GM19035 (cell line): ENCODE measurements at regions not wholly inside any gene's neighbourhood (a gene's known extent, or its start where the extent isn't known, plus 50 kb on each side); places are given as distances from the start of the nearest gene placed in this dataset.

Experiments
- ATAC-seq: cut with Tn5 transposase; IDR thresholded peaks from one replicate; pipeline ENCODE4 v1.9.1; 2021; ENCODE audit not compliant: unreplicated experiment

DNA sequence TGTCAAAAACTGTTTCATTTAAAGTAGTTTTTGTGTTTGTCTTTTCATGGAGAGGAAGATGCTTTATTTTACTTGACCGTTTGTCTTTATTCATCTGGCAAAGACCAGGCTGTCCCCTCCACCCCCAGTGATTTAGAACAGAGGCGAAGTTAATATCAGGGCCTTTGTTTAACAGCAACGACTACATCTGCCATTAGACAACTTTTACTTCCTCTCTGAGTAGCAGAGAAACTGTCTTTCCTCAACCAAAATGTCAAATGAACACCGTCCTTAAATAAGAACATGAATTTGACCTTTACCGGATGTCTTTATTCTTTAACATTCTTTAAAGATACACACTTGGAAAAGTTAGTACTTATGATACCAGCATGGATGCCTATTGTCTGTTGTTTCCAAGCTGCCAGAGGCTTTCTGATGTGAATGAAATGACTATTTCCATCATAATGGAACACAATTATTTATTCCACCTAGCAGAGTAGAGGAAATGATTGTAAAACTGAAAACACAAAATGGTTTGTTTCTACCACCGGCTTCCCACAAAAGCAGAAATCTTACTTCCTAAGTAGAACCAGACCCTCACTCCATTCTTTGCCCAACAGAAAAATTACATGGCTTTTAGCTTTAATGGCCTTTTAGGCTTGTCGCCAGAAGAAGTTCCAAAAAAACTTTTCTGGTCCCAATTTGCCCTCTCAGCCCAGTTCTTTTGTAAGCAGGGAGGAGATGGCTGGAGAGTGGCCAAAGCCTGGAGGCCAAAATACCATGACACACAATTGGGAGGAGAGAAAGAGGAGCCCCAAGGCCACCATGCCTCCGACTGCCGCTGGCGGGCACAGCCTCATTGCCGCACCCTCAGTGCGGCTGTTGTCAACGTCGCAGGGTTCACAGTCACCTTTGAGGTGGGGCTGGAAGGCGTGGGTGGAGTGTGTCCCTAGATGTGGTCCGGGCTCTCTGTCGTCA, 168.5 kb downstream of the TEX36 start:
- ATAC-seq, result no peak

- no peak for ATAC-seq
These were observed 169.4 kb downstream of the TEX36 start for GRCh38 chr10:125513429-125514182.

- ATAC-seq, result no peak
These were observed 172.0 kb downstream of the TEX36 start for GRCh38 chr10:125510998-125511397.

DNA sequence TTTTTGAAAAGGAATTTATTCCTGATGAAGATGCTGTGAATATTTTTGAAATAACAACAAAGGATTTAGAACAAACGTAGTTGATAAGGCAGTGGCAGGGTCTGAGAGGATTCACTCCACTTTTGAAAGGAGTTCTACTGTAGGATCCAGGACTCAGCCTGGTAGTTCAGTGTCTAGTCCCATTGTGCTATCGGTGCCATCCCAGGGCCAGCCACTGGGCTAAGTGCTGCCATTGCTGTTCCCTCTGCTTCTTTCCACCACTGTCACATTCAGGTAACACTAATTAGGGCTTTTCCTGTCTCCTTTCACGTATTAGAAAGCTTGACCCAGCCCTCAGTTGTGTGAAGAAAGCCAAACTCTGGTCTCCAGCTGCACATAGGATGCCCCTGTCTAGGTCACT, 177.3 kb downstream of the TEX36 start:
- ATAC-seq, result no peak

DNA sequence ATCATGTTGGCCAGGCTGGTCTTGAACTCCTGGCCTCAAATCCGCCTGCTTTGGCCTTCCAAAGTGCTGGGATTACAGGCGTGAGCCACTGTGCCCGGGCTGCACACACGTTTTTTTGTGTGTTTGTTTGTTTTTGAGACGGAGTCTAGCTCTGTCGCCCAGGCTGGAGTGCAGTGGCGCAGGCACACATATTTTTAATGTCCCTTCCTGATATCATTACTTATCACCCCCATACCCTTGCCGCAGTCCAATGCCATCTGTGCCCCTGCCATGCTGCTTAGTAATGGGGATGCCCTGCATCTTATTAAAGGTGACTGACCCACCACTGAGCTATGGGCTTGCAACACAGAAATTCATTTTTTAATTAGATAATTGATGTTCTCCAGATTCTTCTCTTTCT, 180.7 kb downstream of the TEX36 start:
- no peak for ATAC-seq

DNA sequence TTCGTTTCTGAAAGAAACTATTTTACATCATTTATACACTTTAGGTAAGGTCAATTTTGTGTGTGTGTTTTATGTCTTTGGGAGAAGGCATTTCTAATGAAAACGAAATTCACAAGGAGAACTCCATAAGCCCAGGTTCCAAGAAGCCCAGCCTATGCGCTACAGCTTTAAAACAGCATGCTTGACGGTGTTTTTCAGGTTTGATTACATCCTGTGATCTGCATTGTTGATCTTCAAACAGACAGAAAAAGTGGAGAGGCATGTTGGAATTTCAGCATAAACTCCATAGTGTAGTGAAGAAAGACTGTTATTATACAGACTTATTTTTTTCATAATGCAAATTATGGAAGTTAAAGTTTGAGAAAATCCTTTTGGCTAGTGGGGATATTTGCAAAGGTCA, 187.6 kb downstream of the TEX36 start:
- no peak for ATAC-seq

DNA sequence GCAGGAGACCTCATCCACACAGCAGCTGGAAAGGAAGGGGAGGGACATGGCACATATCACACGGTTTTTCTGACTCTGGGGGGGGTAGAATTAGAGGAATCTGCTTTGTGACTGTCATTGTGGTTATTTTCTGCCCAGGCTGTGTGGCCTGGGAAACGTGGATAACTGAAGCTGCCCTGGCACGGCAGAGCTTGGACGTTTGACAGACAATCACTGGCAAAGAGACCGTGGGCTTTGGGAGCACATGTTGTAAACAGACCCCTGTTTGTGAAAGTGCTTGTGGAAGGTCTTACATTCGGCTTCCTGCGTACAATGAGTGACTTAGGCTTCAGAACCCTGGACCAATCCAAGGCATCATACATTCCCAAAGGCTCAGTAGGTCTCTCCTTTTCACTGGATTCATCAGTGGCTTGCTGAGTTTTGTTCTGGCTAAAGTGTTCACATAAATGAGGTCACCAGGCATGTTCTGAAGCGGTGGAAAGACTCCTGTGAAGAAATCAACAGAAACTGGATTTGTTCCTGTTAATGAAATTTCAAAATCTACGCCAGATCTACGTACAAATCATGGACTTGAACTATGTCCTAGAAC, 188.2 kb downstream of the TEX36 start:
- no peak for ATAC-seq

DNA sequence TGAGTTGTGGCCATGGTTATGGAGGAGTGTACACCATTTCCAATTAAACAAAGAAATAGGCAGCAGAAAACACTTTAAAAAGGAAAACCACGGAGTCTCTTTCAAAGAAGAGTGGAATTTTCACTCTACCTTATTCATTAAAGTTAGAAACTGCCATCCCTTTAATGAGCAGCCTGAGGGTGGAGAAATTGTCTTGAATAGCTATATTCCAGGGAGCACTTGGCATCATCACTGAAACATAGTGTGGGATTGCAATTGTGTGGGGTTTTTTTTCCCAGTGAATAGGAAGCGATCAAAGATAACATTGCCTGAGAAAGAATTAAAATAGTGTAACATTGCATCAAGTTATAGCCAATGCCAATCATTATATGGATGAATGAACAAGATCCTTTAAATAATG, 191.6 kb downstream of the TEX36 start:
- ATAC-seq, result no peak

GRCh38 chr10:125489731-125490130, 193.2 kb downstream of the TEX36 start:
- ATAC-seq, result no peak

GRCh38 chr10:125485665-125486064, 197.3 kb downstream of the TEX36 start:
- ATAC-seq, result no peak

DNA sequence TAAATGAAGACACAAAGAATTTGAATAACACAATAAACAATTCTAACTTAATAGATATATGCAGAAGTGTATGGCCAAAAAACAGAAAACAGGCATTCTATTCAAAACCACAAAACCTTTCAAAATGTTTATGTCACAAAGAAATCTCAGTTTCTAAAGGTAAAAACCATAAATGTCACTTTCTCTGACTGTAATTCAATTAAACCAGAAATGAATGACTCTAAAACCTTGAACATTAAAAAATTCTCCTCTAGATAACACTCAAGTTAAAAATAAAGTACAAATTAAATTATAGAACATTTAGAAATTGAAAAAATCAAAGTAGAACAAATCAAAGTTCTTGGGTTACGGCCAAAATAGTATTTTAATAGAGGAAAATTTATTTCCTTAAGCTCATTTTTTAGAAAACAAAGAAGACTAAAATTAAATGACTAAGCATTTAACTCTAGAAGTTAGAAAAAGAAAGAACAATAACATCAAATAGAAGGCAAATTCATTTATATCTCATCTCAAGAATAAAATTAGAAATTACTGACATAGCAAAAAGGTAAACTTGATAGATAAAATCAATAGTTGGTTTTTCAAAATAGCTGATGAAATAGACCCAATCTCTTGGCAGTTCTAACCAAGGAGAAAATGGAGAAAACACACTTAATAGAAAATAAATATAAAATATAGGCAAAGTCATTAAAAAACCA, 198.8 kb downstream of the TEX36 start:
- no peak for ATAC-seq

DNA sequence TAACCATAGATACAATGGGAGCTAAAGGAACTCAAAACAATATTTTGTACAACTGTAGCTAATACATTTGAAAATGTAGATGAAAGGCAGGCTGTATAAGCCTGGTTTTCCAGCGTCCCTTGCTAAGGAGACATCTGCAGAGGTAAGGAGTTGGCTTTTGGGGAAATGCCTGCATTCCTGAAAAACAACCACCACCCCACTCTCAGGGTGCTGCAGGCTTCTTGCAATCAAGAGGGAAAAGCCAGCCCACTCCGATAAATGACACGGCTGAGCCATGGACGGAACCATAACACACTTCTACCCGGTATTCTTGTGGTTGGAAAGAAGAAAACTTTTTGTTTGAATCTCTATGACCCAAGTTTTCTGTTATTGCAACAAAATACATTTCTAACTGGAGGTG, 200.3 kb downstream of the TEX36 start:
- ATAC-seq, result no peak

GRCh38 chr10:125482108-125482507, 200.9 kb downstream of the TEX36 start:
- no peak for ATAC-seq

DNA sequence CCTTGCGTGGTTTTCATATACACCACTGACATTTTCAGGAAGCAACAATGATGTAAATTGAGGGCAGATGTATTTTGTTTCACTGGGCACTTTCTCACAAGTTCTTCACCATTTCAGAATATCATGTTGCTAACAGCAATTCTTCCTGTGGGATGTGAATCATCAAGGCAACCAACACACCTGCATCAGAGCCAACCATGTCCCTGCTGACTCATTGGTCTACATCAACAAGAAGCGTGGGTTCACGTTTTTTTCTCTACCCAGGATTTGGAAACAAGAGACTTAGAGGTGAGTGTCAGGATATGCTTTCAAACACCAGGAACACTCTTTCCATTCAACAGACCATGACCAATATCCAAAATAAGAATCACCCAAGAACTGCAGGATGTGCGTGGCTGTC, 203.9 kb downstream of the TEX36 start:
- no peak for ATAC-seq

DNA sequence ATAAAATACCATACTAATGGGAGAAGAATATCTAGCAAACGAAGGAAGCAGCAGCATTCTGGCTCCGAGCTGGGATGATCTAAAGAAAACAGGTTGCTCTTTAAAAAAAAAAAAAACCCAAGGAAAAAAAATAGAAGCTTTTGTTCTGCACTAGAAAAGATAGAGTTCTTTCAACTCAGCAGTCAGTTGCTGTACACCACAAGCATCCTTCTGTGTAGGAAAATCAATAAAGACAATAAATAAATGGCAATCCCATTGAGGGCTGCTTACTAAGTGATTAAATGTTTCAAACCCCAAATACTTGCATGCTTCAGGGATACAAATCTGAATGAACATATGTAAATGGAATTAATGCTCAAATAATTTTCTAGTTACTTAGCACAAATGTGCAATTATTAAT, 207.1 kb downstream of the TEX36 start:
- no peak for ATAC-seq

DNA sequence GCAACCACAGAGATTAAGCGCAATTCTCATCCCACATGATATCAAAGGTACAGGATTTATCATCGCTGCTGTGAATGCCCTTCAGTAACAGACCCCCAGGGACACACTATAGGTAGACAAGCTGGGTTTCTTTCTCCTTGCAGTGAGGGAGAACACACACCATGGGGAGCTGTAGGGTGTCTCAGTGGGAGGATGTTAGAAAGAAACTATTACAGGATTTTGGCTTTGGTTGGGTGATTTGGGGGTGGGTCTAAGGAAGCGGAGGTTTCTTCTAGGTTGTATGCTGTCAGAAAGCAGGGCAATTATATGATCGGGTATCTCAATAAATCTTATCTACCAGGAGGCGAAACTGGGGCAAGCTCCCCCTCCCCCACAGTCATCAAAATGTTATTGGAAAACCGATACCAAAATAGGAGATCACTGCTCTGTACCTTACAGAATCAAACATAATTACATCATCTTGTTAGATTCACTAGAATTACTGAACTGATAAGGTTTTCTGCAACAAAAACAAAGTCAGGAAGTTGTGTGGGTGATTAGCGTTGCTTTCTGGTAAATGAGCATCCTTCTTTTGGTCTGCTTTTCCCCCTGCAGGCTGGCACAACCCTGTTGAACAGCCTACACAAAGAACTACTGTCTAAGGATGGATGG, 209.7 kb downstream of the TEX36 start:
- no peak for ATAC-seq

GRCh38 chr10:125472010-125472607, 210.9 kb downstream of the TEX36 start:
- no peak for ATAC-seq

- no peak for ATAC-seq
These were observed 214.7 kb downstream of the TEX36 start for GRCh38 chr10:125468278-125468677.

DNA sequence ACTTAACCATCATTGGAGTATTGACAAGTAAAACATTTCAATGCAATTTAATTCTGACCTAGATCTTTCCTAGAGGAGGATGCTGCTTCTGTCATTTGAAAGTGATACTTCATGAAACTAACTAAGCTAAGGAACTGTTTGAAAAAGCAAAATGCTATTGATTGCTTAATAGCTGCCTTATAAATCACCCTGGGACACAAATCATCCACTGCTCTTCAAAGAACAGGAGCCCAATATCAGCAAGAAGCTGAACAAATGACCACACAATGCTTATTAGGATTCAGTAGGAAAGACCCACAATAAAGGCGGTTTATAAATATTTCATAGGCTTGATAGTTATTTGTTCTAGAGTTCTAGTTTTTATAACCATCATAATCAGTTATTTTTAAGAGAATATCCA, 216.3 kb downstream of the TEX36 start:
- no peak for ATAC-seq

DNA sequence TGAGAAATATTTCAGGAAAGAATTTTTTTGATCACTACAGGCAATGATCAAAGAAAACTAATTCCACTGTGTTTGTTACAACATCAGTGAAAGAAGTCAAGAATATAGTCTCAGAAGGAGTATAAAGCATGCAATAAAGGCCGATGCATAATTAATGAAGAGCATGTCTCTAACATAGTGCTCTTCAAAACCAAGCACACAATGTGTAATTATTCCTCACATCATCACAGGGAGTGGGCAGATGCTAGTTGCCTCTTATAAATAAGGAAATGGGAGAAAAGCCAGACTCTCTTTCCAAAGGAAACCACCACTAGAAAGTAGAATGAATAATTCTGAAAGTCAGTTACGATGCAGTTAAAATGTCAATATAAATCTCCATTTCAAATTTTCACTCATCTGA, 220.1 kb downstream of the TEX36 start:
- no peak for ATAC-seq
